GM19324 (cell line): ENCODE measurements at regions not wholly inside any gene's neighbourhood (a gene's known extent, or its start where the extent isn't known, plus 50 kb on each side); places are given as distances from the start of the nearest gene placed in this dataset.

Experiments used
- ATAC-seq: cut with Tn5 transposase; IDR thresholded peaks from one replicate; pipeline ENCODE4 v1.9.1; 2021; ENCODE audit warnings: mild to moderate bottlenecking, moderate library complexity; ENCODE audit not compliant: unreplicated experiment, low FRiP score

DNA sequence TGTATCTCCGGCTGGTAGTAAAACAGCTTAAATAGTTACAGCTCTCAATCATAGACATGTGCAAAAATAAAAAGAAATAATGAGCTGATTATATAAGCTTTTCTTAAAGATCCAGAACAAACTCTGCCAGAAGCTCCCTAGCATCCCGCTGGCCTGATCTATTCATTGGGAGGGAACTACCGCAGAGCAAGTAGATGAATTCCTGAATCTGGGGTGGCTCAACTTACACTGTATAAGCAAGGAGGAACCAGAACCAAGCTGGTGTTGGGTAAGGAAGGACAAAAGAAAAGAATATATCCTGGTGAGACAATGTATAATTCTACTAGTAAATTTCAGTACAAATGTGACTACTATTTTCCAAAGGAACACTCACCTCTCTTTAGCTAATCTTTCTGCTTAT, 1122.2 kb downstream of the OLFM4 start:
- no peak for ATAC-seq

DNA sequence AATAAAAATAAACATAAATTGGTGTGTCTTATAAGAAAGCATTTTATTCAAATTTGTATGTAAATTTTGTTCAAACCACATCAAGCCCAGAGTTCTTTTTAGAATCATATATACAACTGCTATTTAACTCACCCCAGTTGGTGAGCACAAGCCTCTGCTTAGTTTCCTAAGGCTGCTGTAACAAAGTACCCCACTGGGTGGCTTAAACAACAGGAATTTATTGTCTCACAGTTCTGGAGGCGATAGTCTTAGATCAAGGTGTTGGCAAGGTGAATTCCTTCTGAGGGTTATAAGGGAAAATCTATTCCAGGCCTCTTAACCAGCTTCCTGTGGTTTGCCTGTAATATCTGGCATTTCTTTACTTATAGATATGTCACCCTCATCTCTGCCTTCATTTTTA, 1133.5 kb downstream of the OLFM4 start:
- ATAC-seq, result no peak

DNA sequence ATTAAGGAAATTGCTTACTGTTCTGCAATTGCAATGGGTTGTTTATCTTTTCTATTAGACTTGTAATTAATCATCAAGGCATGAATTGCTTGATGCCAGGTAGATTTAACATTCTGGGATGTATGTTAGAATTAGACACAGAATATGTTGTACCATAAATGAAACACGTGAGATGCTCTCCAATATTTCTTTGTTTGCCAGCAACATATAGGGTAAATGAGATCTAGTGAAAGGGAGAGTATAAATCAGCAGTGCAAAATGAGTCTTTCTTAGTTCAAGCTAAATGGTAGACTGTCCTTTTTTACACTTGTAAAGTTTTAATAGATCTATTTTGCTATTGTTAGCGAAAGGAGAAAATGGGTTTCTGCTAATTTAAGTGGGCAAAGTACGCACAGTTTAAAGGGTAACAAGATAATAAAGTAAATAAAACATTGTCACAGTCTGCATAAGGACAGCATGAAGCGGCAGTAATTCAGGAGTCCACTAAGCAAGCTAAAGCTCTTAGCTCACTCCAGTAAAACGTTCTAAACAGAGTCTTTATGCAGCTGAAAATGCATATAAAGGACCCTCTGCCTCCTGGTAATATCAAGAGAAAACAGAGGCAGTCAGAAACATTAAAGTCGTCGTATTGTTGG, 1137.1 kb downstream of the OLFM4 start:
- no peak for ATAC-seq

DNA sequence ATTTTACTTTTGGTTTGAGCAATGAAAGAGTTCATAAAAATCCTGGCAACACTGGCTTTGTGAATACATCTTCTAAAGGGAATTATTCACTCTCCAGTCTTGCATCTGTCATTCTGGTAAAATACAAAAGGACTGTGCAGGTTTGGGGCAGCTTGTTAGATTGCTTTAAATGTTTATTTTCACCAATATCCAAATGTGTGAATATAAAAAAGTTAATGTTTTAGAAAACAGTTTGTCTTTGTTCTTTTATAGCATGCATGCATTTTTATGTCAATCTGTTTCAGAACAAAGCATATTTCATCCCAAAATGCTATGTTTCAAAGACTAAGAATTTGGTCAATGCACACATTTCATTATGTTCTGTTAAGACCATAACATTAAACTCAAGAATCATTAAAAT, 1145.4 kb downstream of the OLFM4 start:
- ATAC-seq, result no peak

DNA sequence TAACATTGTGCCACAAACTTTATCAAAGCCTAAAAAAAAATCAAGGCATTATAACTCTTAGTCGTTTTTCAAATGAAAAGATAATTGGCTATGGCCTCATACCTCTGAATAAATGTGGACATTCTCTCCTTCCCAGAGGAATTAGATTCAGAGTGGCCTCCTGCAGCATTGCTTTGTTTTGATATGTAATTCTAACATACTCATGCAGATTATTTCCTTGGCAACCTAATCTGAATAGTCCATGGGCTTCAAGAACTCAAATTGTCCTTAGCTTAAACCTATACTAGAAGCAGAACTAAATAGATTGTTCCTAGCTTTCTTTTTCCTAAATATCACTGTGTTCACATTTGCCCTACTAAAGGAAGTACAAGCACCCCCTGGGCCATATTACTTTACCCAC, 1146.9 kb downstream of the OLFM4 start:
- ATAC-seq, result no peak

DNA sequence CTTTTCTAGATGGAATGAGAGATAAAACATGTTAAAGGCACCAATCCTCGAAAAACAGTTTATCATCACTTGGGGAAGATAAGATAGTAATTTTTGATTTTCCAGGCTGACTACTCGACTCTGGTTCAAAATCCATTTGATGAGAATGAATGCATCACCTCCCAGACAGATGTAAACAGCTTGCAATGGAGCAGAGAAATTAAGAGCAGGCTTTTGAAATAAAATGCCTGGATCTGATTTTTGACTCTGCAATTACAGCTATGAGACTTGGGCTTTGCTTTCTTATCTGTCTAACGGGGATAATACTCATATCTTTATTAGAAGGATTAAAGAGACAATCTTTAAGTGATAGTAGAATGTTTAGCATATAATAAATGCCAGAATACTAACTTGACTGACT, 1148.9 kb downstream of the OLFM4 start:
- no peak for ATAC-seq

DNA sequence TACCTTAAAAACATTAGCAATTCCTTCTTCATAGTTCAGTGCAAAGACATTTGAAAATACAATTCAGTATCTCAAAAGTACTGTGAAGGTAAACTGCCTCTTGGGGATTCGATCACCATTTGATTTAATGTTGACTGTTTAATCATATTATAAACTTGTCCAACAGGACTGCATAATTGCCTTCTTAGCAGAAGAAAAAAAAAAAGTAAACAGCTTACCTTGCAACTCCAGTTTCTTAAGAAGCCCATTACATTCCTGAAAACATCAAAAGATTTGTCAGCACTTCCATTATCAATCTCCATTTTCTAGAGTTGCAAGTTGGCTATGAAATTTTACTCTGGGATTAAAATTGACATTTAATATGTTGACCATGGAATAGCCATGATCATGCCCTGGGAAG, 1154.6 kb downstream of the OLFM4 start:
- ATAC-seq, result no peak

DNA sequence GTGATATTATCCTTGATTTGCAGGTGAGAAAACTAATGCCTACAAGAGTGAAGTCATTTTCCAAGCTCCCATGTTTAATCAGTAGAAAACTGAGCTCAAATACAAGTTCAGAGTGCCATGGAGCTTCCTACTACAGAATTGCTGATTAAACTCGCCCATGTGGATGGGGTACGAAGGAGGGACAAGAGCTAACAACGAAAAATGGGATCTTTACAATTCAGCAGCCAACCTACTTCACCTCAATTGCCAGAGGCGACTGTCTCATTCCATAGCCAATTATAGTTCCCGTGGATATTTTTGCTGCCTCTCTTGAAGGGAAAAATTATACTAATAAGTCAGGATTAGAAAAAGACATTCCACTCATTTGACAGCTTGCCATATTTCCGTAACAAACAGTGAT, 1155.1 kb downstream of the OLFM4 start:
- ATAC-seq, result no peak

DNA sequence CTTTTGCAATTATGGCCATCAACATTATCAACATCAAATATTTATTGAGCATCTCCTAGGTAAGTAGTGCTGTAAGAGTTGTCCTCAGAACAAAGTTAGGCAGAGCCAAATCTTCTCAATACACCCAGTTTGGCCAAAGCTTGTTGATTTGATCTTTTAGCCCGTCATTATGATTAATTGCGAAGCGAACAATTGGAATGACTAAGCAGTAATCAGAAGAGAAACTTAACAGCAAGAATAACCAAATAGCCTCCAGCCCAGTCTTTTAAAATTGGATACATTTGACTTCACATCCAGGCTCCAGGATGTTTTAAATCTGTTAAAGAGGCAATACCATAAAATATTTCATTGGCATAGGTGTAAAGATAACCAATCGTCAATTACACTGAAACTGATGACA, 1156.0 kb downstream of the OLFM4 start:
- no peak for ATAC-seq

DNA sequence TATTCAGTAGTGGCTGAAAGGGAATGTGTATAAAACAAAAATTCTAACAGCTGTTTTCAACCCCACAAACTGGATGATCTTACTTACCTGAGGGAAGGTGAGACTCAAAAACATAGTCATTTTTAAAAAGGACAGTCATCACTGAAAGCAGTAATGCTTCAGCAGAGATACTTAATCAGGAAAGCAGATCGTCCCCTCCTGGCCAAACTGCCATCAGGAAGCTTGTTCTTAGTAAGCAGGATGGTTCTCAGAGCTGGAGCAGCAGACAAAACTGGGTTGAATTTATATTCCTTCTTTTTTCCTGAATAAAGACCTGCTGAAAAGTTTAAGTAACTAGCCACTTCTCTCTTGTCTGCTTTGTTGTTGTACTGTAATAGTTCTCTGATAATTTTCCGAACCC, 1156.5 kb downstream of the OLFM4 start:
- ATAC-seq, result no peak

DNA sequence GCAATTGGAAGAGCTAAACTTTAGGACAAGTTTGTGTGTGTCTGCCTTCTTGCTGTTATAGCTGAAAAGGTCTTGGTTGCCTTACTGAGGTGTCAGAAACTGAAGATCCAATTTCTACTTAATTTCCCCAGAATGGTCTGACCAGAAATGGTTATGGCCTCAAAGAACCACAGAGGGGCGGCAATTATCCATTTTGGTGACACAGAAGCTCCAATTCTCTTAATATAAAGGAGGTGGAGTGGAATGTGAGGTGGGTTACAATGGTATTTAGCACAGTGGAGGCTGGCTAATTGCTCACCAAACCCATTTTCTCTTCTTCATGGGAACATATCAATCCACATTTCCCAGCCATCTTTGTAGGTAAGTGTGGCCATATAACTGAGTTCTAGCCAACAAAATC, 1157.2 kb downstream of the OLFM4 start:
- no peak for ATAC-seq

DNA sequence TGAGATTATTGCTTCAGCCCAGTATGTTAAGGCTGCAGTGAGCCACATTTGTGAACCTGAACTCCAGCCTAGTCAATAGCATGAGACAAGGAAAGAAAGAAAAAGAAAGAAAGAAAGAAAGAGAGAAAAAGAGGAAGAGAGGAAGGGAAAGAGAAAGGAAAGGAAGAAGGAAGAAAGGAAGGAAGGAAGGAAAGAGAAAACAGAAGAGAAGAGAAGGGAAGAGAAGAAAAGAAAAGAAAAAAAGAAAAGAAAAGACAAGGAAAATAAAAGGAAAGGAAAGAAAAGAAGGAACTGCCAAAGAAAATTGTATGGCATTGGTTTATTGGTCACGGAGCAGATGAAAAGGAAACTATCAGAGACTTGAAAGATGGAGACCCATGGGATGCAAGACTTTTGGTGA, 1158.8 kb downstream of the OLFM4 start:
- no peak for ATAC-seq

DNA sequence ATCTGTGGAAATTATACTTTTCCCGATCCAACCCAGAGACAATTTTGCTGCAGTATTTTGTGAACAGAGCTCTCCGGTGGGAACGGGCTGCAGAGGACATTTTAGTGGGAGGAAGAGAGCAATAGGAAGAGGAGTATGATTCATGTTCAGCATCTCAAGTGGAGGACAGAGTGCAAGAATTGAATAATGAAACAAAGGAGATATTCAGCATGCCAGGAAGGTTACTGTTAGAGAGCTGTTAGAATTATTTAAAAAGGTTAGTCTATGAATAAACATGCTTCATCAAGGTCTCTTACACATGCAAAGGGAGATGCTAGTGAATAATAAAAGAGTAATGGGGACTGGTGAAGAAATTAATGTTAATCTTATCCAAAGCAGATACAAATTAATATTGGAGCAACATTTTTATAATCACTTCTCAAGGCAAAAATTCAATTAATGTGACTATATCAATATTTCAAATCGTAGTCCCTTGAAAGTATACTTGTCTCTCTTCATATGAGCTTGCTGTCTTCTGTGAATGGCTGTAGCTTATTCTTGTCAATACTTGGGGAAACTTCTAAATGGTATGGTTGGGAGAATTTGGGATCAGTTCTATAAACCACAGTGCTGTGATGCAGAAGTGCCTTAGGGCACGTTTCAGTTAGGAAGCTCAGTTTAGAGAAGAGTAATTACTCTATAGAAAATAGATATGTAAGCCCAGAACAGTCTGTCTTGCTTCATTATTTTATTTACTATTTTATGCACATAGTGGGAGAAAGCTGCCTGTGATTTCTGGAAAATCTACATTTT, 1165.8 kb downstream of the OLFM4 start:
- ATAC-seq, result no peak

DNA sequence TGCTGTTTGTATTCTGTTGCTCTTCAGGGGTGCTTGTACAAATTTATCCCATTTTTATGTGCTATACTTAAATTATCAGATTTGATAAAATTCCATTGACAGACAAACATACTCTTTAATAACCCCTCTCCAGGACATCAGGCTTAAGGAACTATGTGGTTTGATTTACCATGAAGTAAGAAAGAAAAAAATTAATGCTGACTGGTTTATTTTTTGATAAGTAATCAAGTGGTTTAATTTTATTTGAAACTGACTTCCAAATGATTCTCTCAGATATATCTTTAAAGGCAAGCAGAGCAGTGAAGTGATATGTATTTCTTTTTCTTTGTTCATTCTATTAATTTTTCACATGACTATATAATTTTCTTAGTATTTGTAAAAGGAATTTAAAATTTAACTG, 1168.1 kb downstream of the OLFM4 start:
- ATAC-seq, result no peak

DNA sequence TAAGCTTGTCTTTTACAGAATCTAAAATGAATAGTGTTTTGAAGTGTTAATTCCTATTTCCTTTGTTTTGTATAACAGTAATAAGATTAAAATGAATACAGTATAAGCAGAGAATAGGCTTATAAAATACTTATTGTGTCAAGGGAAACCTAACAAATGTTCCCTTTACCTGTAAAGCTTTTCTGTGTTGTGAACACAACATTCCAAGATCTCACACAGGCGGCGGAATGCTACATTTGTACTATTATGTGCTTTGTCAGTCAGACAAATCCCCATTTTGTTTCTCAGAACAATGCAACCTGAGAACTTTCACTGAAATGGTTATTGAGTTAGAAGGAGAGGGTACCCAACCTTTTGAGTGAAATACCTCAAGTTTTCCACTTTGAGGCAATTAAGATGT, 1170.3 kb downstream of the OLFM4 start:
- ATAC-seq, result no peak

DNA sequence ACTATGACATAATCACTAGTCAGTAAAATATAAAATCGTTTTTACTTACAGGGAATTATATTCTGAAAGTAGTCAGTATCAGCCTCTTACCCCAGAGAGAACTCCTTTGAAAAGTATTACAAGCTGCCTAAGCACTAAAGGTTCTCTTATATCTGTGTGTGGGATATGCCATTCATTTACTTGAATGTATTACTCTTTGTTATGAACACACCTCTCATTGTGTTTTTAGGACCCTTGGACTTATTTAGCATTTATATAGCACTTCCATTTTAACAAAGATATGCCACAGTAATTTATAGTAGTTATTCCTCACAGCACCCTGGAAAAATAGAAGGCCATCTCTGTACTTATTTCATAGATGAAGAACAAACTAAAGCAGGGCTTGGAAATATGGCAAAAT, 1178.0 kb downstream of the OLFM4 start:
- ATAC-seq, result no peak

DNA sequence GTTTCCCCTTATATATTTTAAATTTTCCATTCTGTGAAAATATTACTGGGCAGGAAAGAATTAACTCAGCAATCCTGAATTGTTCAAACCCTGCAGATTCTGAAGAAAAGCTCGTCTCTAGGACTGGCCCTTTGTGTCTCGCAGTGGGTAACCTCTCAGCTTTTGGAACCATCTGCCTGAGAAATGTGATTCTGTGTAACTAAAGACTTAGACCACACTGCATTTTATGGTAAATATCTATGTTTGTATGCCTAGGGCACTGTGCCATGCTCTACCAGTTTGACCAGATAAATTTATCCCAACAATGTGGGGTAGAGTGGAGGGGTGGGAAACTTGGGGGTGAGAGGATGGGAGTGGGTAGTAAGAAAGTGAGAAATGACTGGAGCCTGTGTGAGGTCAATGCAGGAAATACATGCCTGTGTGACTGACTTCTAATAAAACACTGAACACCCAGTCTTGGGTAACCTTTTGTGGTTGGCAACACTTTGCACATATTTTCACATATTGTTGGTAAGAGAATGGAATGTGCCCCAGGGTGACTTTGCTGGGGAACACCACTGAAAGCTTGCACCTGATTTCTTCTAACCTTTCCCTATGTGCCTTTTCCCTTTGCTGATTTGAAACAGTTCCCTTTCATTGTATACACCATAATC, 1181.9 kb downstream of the OLFM4 start:
- no peak for ATAC-seq

DNA sequence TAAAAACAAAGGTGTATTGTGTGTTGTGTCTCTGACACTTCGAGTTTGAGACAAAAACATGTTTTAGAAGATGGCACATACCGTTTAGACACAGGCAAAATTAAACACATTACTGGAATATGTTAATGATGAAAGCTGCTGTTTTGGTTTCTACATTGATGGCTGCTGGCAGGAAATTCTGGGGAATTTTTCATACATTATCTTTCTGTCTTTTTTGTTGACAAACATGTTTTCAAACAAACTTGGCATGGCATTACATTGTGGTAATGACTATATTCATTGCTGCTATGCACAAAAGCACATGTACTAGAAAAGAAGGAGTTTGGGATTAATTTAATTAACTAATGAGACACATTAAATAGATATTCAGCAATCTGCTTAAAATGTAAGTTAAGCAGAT, 1187.6 kb downstream of the OLFM4 start:
- no peak for ATAC-seq

DNA sequence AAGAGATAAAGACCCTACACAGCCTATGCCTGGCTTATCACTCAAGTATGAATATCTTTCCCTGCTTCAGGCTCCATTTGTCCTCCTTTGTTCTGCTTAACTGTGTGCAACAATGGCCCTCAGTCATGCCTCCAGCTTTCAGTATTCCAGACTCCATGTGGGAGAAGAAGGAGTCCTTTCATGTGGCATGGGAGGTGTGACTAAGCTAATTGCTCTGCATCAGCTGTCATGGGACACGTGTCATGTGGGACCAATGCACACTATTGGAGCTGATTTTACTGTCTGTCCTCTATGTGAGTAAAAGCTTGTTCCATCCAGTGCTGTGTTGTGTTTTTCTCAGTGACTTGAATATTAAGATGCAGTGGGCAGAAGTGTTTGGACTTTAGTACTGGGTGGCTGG, 1198.3 kb downstream of the OLFM4 start:
- ATAC-seq, result no peak

DNA sequence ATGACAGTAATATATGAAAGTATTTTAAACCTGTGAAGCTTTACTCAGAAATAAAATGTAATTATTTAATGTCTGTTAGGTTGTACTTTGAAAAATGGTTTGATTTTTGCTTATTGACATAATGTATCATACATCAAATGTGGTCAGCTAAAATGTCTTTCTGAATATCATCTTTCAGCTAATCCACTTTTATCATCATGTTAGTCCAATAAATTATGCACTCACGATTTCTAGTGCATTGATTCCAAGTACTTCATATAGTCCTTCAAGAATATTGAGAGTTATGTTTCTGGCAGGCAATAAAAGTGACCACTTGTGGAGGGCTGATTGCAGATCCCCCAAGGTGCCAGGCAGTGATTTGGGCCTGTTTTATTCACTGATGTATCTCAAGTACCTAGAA, 1204.1 kb downstream of the OLFM4 start:
- no peak for ATAC-seq

DNA sequence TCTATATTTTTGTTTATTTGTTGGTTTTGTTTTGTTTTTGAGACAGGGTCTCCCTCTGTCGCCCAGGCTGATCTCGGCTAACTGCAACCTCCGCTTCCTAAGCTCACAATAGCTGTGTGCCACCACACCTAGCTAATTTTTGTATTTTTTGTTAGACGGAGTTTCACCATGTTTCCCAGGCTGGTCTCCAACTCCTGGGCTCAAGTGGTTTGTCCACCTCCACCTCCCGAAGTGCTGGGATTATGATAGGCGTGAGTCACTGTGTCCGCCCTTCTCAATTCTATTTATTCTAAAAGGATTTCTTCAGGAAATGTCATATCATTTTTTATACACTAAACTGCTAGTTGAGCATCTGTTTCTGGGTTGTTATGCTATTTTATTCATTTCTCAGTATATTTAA, 1206.0 kb downstream of the OLFM4 start:
- ATAC-seq, result no peak

DNA sequence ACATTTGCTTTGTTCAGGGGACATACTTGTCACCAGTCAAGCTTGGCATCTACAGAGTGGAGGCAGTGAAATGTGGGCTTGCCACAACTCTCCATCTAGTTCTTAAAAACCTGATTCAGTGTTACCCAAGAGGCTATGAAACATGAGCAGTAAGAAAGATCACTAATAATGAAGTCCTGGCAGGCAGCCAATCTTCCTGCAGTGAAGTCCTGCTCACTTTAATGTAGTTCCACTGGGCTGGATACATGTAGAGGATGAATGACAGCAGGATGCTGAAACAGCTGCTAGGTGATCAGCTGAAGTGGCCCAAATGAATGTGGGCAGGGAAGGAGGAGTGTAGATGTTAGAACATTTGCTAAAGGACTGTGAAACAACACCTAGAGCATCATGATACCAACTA, 1213.1 kb downstream of the OLFM4 start:
- ATAC-seq, result no peak
